Stimulated activated CD4-positive, alpha-beta T cell treated with anti-CD3 and anti-CD28 coated beads, Interleukin-2, amount 100 ng/mL, for 24 hours (primary cell): ENCODE measurements at regions not wholly inside any gene's neighbourhood (a gene's known extent, or its start where the extent isn't known, plus 50 kb on each side); places are given as distances from the start of the nearest gene placed in this dataset.

Experiments used
- DNase-seq, 2 donors: peaks; one replicate each; pipeline ENCODE4 v3.0.0-alpha.2; 2020

DNA sequence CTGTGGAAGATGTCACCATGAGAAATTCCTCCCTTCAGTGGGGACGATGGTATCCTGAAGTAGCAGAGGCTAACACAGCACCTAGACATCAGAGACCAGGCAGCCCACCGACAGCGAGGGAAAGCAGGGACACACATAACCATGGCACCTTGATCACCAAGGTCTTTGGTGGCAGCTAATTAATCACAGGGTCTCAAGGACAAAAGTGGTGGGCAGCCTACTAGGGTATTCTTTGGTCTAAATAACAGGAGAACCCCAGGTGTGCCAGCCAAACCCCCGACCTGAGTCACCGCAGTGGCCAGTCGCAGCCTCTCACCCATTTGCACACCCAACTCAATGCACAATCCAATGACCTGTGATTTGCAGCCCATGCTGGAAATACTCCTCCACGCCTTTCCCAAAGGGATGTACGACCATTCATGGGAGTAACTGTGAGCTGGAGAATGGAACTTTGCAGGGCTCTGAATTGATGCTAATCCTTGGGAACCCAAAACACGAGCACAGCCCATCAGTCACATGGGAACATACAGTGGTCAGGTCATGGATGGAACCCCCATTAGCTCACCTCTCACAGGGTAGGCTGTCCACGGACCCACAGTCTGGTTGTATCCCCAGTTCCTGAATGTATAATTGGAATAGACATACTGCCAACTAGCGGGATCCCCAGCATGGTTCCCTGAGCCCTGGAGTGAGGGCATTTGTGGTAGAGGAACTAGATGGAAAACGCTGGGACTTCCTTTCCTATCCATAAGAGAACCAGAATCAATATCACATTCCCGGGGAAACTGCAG lies 58.7 kb upstream of the C14orf180 start:
- no peak for DNase-seq

DNA sequence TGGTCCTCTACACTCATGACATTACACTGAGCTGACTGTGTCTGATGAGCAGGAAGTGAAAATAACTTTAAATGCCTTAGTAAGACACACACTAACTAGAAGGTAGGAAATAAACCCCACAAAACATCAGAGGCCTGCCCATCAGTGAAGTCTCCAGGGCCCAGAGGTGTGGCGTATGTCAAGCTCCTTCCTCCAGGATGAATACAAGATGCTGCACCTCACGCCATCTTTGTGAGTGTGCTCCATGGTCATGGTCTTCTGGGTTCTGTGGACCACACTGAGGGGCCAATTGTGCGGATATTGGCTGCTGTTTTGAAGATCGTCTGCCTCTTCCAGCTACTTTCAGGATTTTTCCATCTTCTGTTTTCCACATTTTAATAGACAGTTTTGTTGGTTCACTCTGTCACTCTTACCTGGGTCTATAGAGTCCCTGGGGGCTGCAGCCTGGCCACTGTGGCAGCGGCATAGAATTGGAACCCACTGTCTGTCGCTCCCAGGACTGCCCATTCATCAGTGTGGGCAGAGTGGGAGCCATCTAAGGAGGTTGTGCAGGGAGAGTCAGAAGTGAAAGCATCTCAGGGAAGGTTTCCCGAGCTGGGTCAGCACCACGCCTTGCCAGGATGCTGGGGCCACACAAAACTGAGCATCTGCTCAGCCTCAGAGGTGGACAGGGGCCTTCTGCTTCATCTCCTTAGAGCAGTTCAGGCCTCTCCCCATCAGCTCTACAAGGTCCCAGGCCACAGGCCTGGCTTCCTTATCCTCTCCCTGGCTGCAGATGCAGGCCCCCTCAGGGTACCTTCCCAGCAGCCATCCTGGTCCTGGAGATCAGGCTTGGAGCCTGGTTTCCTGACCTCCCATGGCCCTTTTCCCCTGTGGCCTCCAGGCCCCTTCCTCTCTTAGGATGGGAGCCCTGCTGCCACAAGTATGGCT lies 57.5 kb upstream of the C14orf180 start:
- DNase-seq = no peak

DNA sequence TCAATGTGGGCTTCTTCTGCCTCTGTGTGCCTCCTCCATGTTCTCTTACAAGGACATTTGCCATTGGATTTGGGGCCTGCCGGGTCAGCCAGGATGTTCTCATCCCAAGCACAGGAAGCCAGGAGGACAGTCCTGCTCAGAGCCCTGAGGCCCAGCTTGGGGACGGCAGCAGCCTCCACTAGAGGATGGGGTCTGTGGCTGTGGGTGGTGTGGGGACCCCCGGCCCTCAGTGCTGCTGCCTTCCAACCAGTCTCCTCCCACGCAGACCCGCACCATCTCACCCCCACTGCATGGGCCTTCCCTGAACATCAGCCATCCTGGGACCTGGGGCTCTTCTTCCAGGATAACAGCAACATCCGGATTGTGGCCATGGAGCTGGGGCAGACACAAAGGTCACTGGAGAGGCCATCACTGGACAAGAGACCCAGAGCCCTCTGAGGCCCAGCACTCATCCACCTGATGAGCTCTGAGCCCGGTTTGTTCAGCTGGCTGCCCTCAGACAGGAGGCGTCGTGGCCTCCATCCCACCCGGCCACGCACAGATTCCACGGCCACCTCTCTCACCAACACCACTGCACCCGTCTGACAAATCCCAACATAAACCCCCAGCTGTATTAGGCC lies 56.5 kb upstream of the C14orf180 start:
- DNase-seq = no peak

DNA sequence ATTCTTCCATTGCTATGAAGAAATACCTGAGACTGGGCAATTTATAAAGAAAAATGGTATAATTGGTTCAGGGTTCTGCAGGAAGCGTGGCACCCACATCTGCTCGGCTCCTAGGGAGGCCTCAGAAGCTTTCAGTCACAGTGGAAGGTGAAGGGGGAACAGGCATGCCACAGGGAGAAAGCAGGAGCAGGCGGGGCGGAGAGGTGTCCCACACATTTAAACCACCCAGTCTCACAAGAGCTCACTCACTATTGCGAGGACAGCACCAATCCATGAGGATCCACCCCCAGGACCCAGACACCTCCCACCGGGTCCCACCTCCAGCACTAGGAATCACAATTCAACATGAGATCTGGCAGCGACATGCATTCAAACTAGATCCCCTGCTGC lies 56.0 kb upstream of the C14orf180 start:
- DNase-seq = no peak

DNA sequence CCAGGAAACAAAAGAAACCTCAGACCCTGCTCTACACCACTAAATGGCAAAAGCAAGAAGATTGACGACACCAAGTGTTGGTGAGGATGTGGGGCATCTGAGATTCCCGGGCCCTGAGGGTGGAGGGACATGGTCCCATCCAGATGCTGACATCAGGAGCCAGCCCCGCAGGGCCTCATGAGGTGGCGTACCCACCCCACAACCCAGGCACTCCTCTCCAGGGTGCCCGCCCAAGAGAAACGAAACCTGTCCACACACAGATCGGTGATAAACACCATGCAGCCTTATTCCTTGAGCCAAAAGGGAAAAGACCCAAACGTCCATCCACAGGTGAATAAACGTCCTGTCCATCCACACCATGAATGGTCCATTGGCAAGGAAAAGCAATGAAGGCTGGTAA lies 54.8 kb upstream of the C14orf180 start:
- DNase-seq = no peak

DNA sequence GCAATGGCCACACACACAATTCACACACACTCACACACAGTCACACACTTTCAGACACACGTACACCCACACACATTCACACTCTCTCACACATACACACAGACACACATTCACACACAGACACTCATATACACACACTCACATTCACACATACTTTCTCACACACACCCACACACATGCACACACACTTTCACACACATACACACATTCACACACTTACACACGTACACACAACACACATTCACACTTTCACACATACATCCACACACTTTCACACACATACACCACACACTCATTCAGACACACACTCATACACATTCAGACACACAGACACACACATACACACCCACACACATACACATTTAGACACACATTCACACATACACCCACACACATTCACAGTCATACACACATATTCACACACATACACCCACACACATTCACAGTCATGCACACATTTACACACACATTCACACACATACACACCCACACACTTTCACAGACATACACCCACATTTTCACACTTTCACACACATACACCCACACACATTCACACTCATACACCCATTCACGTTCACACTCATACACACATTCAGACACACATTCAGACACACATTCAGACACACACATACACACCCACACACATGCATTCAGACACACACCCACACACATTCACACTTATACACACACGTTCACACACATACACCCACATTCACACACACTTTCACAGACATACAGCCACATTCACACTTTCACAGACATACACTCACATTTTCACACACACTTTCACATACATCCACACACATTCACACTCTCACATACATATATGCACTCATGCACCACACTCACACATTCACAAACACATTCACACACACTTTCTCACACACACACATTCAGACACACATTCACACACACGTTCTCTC lies 52.6 kb upstream of the C14orf180 start:
- DNase-seq = no peak

DNA sequence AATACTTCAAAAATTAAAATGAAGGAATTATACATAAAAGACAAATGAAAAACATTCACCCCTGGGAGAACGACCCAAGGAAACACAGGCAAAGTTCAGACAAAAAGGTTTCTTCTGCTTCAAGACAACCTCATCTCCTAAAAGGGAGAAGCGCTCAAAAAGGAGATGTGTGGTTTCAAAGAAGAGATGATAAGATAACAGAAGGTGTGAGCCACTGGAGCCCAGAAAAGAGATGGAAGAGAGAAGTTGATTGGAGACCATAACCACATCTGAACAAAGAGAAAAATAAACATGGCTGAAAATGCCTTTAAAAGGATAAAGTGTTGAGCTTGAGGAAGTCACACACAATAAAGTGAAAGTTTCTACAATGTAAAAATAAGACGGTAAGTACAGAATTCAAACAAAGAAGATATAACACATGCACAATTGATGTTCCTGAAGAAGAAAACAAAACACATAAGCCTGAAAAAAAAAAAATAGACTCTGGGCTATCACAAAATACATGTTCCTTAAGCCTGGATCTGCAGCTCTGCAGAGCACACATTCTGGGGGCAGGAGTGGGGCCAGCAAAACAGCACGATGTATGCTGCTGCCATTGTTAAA lies 51.6 kb upstream of the C14orf180 start:
- no peak for DNase-seq

DNA sequence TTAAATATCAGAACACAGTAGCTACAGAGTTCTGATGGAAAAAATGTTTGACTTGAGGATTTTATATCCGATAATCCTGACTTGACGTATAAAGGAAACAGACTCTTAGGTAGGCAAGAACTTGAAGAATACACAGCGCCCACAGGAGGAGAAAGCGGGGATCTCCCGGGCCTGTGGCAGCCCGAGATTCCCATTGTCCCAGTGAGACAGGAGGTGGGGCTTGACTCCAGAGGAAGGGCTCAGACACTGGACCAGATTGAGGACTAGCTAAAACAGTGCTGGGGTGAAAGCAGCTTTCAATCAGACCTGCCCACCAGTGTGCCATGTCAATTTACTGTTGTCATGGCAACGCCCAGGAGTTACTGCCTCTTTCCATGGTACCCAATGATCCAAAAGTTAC lies 51.1 kb upstream of the C14orf180 start:
- no peak for DNase-seq
